ENCODE measurements at regions not wholly inside any gene's neighbourhood (a gene's known extent, or its start where the extent isn't known, plus 50 kb on each side); places are given as distances from the start of the nearest gene placed in this dataset.

DNA sequence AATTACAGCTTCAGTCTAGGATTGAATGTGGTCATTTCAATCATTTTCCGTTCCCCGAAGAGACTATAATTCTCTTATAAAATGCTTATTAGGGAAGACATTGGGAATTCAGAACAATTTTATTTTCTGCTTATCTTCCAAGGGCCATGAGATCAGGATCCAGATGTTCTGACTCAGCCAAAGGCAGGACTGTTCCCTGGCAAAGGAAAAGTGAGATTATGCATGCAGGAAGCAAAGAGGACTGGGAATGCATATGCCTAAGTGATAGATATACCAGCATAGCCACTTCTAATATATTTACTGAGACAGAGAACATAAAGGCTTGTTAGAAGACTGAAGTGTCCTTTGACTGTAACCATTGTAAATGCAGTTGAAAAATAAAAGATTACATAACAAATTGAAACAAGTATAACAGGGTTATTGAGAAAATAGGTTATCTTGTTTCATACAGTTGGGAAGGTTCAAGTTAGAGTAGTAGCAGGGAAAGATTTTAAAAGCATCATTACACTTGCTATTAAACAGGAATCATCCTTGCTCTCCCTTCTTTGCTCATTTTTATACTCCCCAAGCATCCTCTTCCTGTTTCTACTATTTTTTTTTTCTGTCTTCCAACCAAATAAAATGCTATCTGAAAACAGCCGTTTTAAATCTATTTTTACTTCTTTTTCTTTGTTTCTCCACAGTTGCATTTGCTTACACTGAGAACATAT lies 439.6 kb upstream of the ADAMTS5 start:
- TF ChIP-seq, protein P1, sequence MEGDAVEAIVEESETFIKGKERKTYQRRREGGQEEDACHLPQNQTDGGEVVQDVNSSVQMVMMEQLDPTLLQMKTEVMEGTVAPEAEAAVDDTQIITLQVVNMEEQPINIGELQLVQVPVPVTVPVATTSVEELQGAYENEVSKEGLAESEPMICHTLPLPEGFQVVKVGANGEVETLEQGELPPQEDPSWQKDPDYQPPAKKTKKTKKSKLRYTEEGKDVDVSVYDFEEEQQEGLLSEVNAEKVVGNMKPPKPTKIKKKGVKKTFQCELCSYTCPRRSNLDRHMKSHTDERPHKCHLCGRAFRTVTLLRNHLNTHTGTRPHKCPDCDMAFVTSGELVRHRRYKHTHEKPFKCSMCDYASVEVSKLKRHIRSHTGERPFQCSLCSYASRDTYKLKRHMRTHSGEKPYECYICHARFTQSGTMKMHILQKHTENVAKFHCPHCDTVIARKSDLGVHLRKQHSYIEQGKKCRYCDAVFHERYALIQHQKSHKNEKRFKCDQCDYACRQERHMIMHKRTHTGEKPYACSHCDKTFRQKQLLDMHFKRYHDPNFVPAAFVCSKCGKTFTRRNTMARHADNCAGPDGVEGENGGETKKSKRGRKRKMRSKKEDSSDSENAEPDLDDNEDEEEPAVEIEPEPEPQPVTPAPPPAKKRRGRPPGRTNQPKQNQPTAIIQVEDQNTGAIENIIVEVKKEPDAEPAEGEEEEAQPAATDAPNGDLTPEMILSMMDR (IDR thresholded peaks at IDR 0.05; ENCODE audit: insufficient read depth, low read depth, low read length, missing control alignments): no peak
- H3K4me3 ChIP-seq (ENCODE audit: low read length): no peak overlapping the region
- no peak for DNase-seq (ENCODE audit: low read depth)

DNA sequence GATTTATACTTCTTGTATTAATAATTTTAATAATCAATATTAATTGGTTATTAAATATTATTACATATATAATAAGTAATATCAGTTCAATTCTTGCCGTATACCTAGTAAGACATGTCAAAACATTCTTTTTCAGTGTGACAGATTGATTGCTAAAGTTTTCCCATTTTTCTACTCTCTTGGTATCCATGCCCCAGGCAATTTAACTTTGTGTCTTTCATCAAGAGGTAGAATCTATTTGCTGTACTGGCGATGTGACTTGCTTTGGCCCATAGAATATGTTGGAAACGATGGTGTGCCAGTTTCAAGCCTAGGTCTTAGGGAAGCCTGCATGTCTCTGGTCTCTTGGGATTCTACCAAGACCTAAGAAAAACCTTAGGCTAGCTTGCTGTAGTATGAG lies 436.1 kb upstream of the ADAMTS5 start:
- H3K4me3 ChIP-seq (ENCODE audit: low read length): no peak overlapping the region
- no peak for DNase-seq (ENCODE audit: low read depth)
- TF ChIP-seq, protein P1 (IDR thresholded peaks at IDR 0.05; ENCODE audit: insufficient read depth, low read depth, low read length, missing control alignments): no peak

DNA sequence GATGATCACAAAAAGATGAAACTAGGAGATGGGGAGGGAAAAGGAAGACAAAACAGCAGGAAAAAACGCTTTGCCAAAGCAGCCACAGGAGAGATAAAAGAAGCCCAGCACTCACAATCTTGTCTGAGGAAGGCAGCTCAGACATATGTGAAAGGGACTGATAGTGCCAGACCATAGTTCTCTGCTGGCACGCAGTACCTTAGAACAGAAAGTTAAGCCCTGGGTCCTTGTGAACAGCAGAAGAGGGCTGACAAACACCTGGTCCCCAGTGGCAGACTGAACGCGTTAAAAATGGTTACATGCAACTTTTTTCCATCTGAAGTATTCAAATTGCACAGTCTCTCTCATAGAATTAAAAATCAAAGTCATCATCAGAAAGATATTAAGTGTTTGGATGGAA lies 433.2 kb upstream of the ADAMTS5 start:
- TF ChIP-seq, protein P1 (IDR thresholded peaks at IDR 0.05; ENCODE audit: insufficient read depth, low read depth, low read length, missing control alignments): no peak
- no peak overlapping the region for H3K4me3 ChIP-seq (ENCODE audit: low read length)
- no peak for DNase-seq (ENCODE audit: low read depth)

DNA sequence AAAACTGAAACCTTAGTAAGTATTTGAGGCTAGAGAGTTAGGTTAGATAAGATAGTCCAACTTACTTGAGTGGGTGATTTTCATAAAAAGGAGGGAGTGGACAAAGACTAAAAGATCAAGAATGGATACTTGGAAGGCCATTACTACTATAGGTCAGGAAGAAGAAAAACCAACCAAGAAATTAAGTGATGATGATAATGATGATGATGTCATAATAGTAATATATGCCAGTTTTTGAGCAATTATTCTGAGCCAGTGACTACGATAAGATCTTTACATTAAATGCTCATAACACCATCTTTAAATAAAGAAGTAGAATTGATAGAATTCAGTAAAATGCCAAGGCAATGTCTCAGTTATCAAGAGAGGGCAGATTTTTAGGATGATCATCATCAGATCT lies 430.7 kb upstream of the ADAMTS5 start:
- TF ChIP-seq, protein P1 (IDR thresholded peaks at IDR 0.05; ENCODE audit: insufficient read depth, low read depth, low read length, missing control alignments): no peak
- no peak for DNase-seq (ENCODE audit: low read depth)
- H3K4me3 ChIP-seq (ENCODE audit: low read length): no peak overlapping the region

DNA sequence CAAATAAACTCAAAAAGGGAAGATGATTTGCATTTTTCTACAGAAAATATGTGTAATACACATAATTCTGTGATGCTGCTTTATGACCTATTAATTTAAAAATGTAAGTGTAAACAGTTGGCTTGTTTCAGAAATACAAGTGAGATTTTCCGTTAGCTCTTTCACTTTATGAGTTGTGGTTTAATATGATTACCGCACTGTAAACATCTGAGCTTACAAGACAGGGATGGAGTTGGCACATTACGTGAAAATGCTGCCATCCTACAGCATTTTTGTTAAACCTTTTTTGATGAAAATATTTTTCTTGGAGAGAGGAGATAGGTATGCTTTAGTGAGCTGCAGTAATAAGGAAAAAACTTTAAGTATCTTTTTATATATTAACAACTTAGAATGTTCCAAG lies 426.8 kb upstream of the ADAMTS5 start:
- no peak overlapping the region for H3K4me3 ChIP-seq (ENCODE audit: low read length)
- DNase-seq (ENCODE audit: low read depth): no peak
- TF ChIP-seq, protein P1 (IDR thresholded peaks at IDR 0.05; ENCODE audit: insufficient read depth, low read depth, low read length, missing control alignments): no peak

DNA sequence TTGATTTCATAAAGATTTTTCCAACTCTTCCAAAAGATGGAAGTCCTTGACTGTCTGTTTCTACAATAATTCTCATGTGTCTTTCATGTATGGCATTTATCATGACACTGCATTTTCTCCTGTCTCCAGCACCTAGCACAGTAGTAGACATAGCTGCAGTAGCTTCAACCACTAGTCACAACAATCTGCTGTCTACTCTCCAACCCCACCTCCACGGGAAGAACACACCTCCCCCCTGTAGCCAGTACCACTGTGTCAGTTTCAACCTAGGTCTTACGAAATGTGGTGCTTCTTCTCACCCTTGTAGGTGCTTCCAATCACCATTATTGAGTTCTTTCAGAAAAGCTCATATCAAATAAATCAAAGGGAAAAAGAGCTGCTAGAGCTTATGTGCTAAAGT lies 425.1 kb upstream of the ADAMTS5 start:
- TF ChIP-seq, protein P1 (IDR thresholded peaks at IDR 0.05; ENCODE audit: insufficient read depth, low read depth, low read length, missing control alignments): no peak
- H3K4me3 ChIP-seq (ENCODE audit: low read length): no peak overlapping the region
- DNase-seq (ENCODE audit: low read depth): no peak

DNA sequence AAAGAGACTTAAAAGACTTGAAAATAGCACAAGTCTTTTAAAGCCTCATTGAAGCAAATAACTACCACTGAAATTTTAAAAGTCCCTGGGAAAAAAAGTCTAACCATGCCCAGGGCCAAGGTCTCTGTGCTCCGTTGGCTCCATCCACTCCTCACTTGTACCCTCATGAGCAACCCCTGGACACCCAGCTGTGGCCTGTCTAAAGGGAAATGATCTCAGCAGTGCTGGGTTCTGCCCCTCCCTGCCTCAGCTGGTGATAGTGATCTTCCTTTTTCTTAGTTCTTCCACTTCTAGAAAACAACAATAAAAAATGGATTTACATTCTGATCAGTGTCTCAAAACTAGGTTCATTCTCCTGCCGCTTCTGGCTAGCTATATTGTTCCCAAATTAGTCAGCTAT lies 423.5 kb upstream of the ADAMTS5 start:
- TF ChIP-seq, protein P1 (IDR thresholded peaks at IDR 0.05; ENCODE audit: insufficient read depth, low read depth, low read length, missing control alignments): no peak
- DNase-seq (ENCODE audit: low read depth): no peak

More for the DNA sequence above, 423.5 kb upstream of the ADAMTS5 start:
- no peak overlapping the region for H3K4me3 ChIP-seq (ENCODE audit: low read length)
